Dendritic cell treated with granulocyte-macrophage colony-stimulating factor and Interleukin-4, amounts not matched to agents 40 ng/mL and 50 ng/mL, for 4 days (primary cell): ENCODE measurements at regions not wholly inside any gene's neighbourhood (a gene's known extent, or its start where the extent isn't known, plus 50 kb on each side); places are given as distances from the start of the nearest gene placed in this dataset.

Experiments
- H3K27ac Mint-ChIP-seq: one replicate; pipeline ENCODE4 v1.8.0; 2022; ENCODE audit warnings: mild to moderate bottlenecking, mixed read lengths
- H3K27me3 Mint-ChIP-seq: one replicate; pipeline ENCODE4 v1.8.0; 2022; ENCODE audit warnings: mild to moderate bottlenecking, mixed read lengths
- H3K36me3 Mint-ChIP-seq: one replicate; pipeline ENCODE4 v1.8.0; 2022; ENCODE audit warnings: low read depth, mixed read lengths
- H3K4me1 Mint-ChIP-seq: one replicate; pipeline ENCODE4 v1.8.0; 2022; ENCODE audit warnings: low read depth, mixed read lengths
- H3K4me3 Mint-ChIP-seq: one replicate; pipeline ENCODE4 v1.8.0; 2022; ENCODE audit warnings: mild to moderate bottlenecking, moderate library complexity, mixed read lengths
- H3K9me3 Mint-ChIP-seq: one replicate; pipeline ENCODE4 v1.8.0; 2022; ENCODE audit warnings: mixed read lengths
- intact Hi-C: fragments of 100-400 bp; cut with micrococcal nuclease; formaldehyde crosslinking; loops from one replicate; pipeline ENCODE4 v1.15.0; 2022

GRCh38 chr17:77778636-77779489 lies 179.6 kb upstream of the TNRC6C start:
- Mint-ChIP-seq H3K4me1 (no peaks in the 10 kb centered on the region), H3K4me3 (no peak overlapping the region), H3K9me3 (no peaks in the 10 kb centered on the region), H3K27ac (no peak overlapping the region), H3K36me3 (no peaks in the 10 kb centered on the region), H3K27me3 (peaks cover 53% of the 10 kb centered on the region)
- intact Hi-C loops, result no loop called here

- Mint-ChIP-seq H3K27me3 (peaks cover 48% of the 10 kb centered on the region), H3K27ac (no peak overlapping the region), H3K4me1 (no peaks in the 10 kb centered on the region), H3K36me3 (no peaks in the 10 kb centered on the region), H3K9me3 (no peaks in the 10 kb centered on the region), H3K4me3 (no peak overlapping the region)
- intact Hi-C loops, result no loop called here
Observed at GRCh38 chr17:77779711-77780539, 178.6 kb upstream of the TNRC6C start.

GRCh38 chr17:77781536-77781935 lies 177.0 kb upstream of the TNRC6C start:
- intact Hi-C loops, result no loop called here

GRCh38 chr17:77782201-77782600 lies 176.3 kb upstream of the TNRC6C start:
- Mint-ChIP-seq H3K4me1 (no peaks in the 10 kb centered on the region), H3K9me3 (no peaks in the 10 kb centered on the region), H3K27ac (no peak overlapping the region), H3K4me3 (no peak overlapping the region), H3K36me3 (no peaks in the 10 kb centered on the region), H3K27me3 (peaks cover 68% of the 10 kb centered on the region)
- intact Hi-C loops, result no loop called here

More at GRCh38 chr17:77781536-77781935, 177.0 kb upstream of the TNRC6C start:
- Mint-ChIP-seq H3K9me3 (no peaks in the 10 kb centered on the region), H3K4me3 (no peak overlapping the region), H3K4me1 (no peaks in the 10 kb centered on the region), H3K27ac (no peak overlapping the region), H3K27me3 (peaks cover 63% of the 10 kb centered on the region), H3K36me3 (no peaks in the 10 kb centered on the region)

GRCh38 chr17:77782611-77783010 lies 175.9 kb upstream of the TNRC6C start:
- Mint-ChIP-seq H3K27me3 (peaks cover 72% of the 10 kb centered on the region), H3K27ac (no peak overlapping the region), H3K9me3 (no peaks in the 10 kb centered on the region), H3K36me3 (no peaks in the 10 kb centered on the region), H3K4me3 (no peak overlapping the region), H3K4me1 (no peaks in the 10 kb centered on the region)
- intact Hi-C loops, result no loop called here

GRCh38 chr17:77783991-77784820 lies 174.3 kb upstream of the TNRC6C start:
- no peaks in the 10 kb centered on the region for H3K36me3 Mint-ChIP-seq
- intact Hi-C loops, result no loop called here
- H3K9me3 Mint-ChIP-seq, result no peaks in the 10 kb centered on the region
- H3K27ac Mint-ChIP-seq, result no peak overlapping the region
- H3K27me3 Mint-ChIP-seq, result peaks cover 70% of the 10 kb centered on the region
- H3K4me3 Mint-ChIP-seq, result no peak overlapping the region
- H3K4me1 Mint-ChIP-seq, result no peaks in the 10 kb centered on the region

GRCh38 chr17:77785312-77785905 lies 173.1 kb upstream of the TNRC6C start:
- intact Hi-C loops, result no loop called here
- peaks cover 66% of the 10 kb centered on the region for H3K27me3 Mint-ChIP-seq
- H3K27ac Mint-ChIP-seq, result no peak overlapping the region
- H3K9me3 Mint-ChIP-seq, result no peaks in the 10 kb centered on the region
- no peaks in the 10 kb centered on the region for H3K4me1 Mint-ChIP-seq
- H3K4me3 Mint-ChIP-seq, result no peak overlapping the region
- H3K36me3 Mint-ChIP-seq, result no peaks in the 10 kb centered on the region

GRCh38 chr17:77786090-77786489 lies 172.4 kb upstream of the TNRC6C start:
- no peak overlapping the region for H3K27ac Mint-ChIP-seq
- H3K36me3 Mint-ChIP-seq, result no peaks in the 10 kb centered on the region
- H3K4me3 Mint-ChIP-seq, result no peak overlapping the region
- intact Hi-C loops, result no loop called here
- peaks cover 65% of the 10 kb centered on the region for H3K27me3 Mint-ChIP-seq
- H3K4me1 Mint-ChIP-seq, result no peaks in the 10 kb centered on the region
- no peaks in the 10 kb centered on the region for H3K9me3 Mint-ChIP-seq

- Mint-ChIP-seq H3K27me3 (peaks cover 64% of the 10 kb centered on the region), H3K9me3 (no peaks in the 10 kb centered on the region), H3K4me3 (no peak overlapping the region), H3K27ac (no peak overlapping the region), H3K4me1 (no peaks in the 10 kb centered on the region), H3K36me3 (no peaks in the 10 kb centered on the region)
- intact Hi-C loops, result no loop called here
Observed at GRCh38 chr17:77786740-77787505, 171.6 kb upstream of the TNRC6C start.

GRCh38 chr17:77790143-77790829 lies 168.2 kb upstream of the TNRC6C start:
- Mint-ChIP-seq H3K4me1 (no peaks in the 10 kb centered on the region), H3K27ac (no peak overlapping the region), H3K27me3 (peaks cover 72% of the 10 kb centered on the region), H3K9me3 (no peaks in the 10 kb centered on the region), H3K36me3 (no peaks in the 10 kb centered on the region), H3K4me3 (no peak overlapping the region)
- intact Hi-C loops, result no loop called here

- Mint-ChIP-seq H3K4me3 (no peak overlapping the region), H3K27me3 (peaks cover 73% of the 10 kb centered on the region), H3K9me3 (no peaks in the 10 kb centered on the region), H3K4me1 (no peaks in the 10 kb centered on the region), H3K27ac (no peak overlapping the region), H3K36me3 (no peaks in the 10 kb centered on the region)
- intact Hi-C loops, result no loop called here
Observed at GRCh38 chr17:77792626-77793025, 165.9 kb upstream of the TNRC6C start.

- intact Hi-C loops, result no loop called here
Observed at GRCh38 chr17:77793146-77793970, 165.1 kb upstream of the TNRC6C start.

More at GRCh38 chr17:77793146-77793970, 165.1 kb upstream of the TNRC6C start:
- H3K36me3 Mint-ChIP-seq, result no peaks in the 10 kb centered on the region
- H3K27ac Mint-ChIP-seq, result no peak overlapping the region
- H3K27me3 Mint-ChIP-seq, result peaks cover 73% of the 10 kb centered on the region
- no peaks in the 10 kb centered on the region for H3K9me3 Mint-ChIP-seq
- no peak overlapping the region for H3K4me3 Mint-ChIP-seq
- no peaks in the 10 kb centered on the region for H3K4me1 Mint-ChIP-seq
